Activated naive CD4-positive, alpha-beta T cell treated with anti-CD3 and anti-CD28 coated beads, Interleukin-2, amount 10 ng/mL, durations not matched to agents 7 days and 5 days (primary cell): ENCODE measurements at regions not wholly inside any gene's neighbourhood (a gene's known extent, or its start where the extent isn't known, plus 50 kb on each side); places are given as distances from the start of the nearest gene placed in this dataset.

Experiments used
- CTCF ChIA-PET: fragments of 350-600 bp; sonication (Branson Sonifier 250); formaldehyde crosslinking; loops from one replicate; lab custom pipeline; 2021; ENCODE audit warnings: antibody characterized with exemption; lab: Charles Lee
- DNase-seq: peaks from one replicate; pipeline ENCODE4 v3.0.0-alpha.2; 2020
- H3K27ac Mint-ChIP-seq: one replicate; pipeline ENCODE4 v1.8.0; 2021; ENCODE audit warnings: mild to moderate bottlenecking, moderate library complexity, mixed read lengths
- H3K27me3 Mint-ChIP-seq: one replicate; pipeline ENCODE4 v1.8.0; 2021; ENCODE audit warnings: mild to moderate bottlenecking, mixed read lengths
- H3K36me3 Mint-ChIP-seq: one replicate; pipeline ENCODE4 v1.8.0; 2021; ENCODE audit warnings: mixed read lengths
- H3K4me1 Mint-ChIP-seq: one replicate; pipeline ENCODE4 v1.8.0; 2021; ENCODE audit warnings: mixed read lengths
- H3K4me3 Mint-ChIP-seq: one replicate; pipeline ENCODE4 v1.8.0; 2021; ENCODE audit warnings: mild to moderate bottlenecking, moderate library complexity, mixed read lengths
- H3K9me3 Mint-ChIP-seq: one replicate; pipeline ENCODE4 v1.8.0; 2021; ENCODE audit warnings: mixed read lengths

GRCh38 chr14:83247924-83248639 is 1714.4 kb upstream of the SEL1L start:
- no peaks in the 10 kb centered on the region for H3K36me3 Mint-ChIP-seq
- no peak overlapping the region for H3K27ac Mint-ChIP-seq
- H3K4me1 Mint-ChIP-seq, result no peaks in the 10 kb centered on the region
- CTCF ChIA-PET, result no interaction called here
- no peak for DNase-seq
- H3K4me3 Mint-ChIP-seq, result no peak overlapping the region
- H3K9me3 Mint-ChIP-seq, result peaks cover 22% of the 10 kb centered on the region
- H3K27me3 Mint-ChIP-seq, result no peaks in the 10 kb centered on the region

- no peak for DNase-seq
- H3K27me3 Mint-ChIP-seq, result no peaks in the 10 kb centered on the region
- H3K4me1 Mint-ChIP-seq, result no peaks in the 10 kb centered on the region
- no peaks in the 10 kb centered on the region for H3K36me3 Mint-ChIP-seq
- CTCF ChIA-PET, result no interaction called here
- peaks cover 14% of the 10 kb centered on the region for H3K9me3 Mint-ChIP-seq
- H3K4me3 Mint-ChIP-seq, result no peak overlapping the region
- H3K27ac Mint-ChIP-seq, result no peak overlapping the region
Measured at GRCh38 chr14:83251402-83251801, 1717.7 kb upstream of the SEL1L start.

- Mint-ChIP-seq H3K9me3 (peaks cover 12% of the 10 kb centered on the region), H3K27me3 (no peaks in the 10 kb centered on the region), H3K4me1 (no peaks in the 10 kb centered on the region), H3K36me3 (no peaks in the 10 kb centered on the region), H3K27ac (no peak overlapping the region), H3K4me3 (no peak overlapping the region)
- DNase-seq, result no peak
- CTCF ChIA-PET, result no interaction called here
Measured at GRCh38 chr14:83253870-83254269, 1720.2 kb upstream of the SEL1L start.

GRCh38 chr14:83255015-83255726 is 1721.5 kb upstream of the SEL1L start:
- Mint-ChIP-seq H3K9me3 (peaks cover 11% of the 10 kb centered on the region), H3K4me1 (no peaks in the 10 kb centered on the region), H3K36me3 (no peaks in the 10 kb centered on the region), H3K4me3 (no peak overlapping the region), H3K27me3 (no peaks in the 10 kb centered on the region), H3K27ac (no peak overlapping the region)
- CTCF ChIA-PET, result no interaction called here
- DNase-seq, result no peak

GRCh38 chr14:83255727-83256090 is 1722.1 kb upstream of the SEL1L start:
- Mint-ChIP-seq H3K4me1 (no peaks in the 10 kb centered on the region), H3K27ac (no peak overlapping the region), H3K9me3 (peaks cover 12% of the 10 kb centered on the region), H3K27me3 (no peaks in the 10 kb centered on the region), H3K4me3 (no peak overlapping the region), H3K36me3 (no peaks in the 10 kb centered on the region)
- DNase-seq, result no peak
- CTCF ChIA-PET, result no interaction called here

- no peak overlapping the region for H3K27ac Mint-ChIP-seq
- no peaks in the 10 kb centered on the region for H3K36me3 Mint-ChIP-seq
- H3K4me3 Mint-ChIP-seq, result no peak overlapping the region
- CTCF ChIA-PET, result no interaction called here
- no peak for DNase-seq
- peaks cover 22% of the 10 kb centered on the region for H3K9me3 Mint-ChIP-seq
- H3K4me1 Mint-ChIP-seq, result no peaks in the 10 kb centered on the region
- H3K27me3 Mint-ChIP-seq, result no peaks in the 10 kb centered on the region
Measured at GRCh38 chr14:83257466-83258439, 1724.1 kb upstream of the SEL1L start.

GRCh38 chr14:83260751-83261150 is 1727.1 kb upstream of the SEL1L start:
- no peaks in the 10 kb centered on the region for H3K27me3 Mint-ChIP-seq
- no peak overlapping the region for H3K27ac Mint-ChIP-seq
- no peaks in the 10 kb centered on the region for H3K36me3 Mint-ChIP-seq
- H3K4me3 Mint-ChIP-seq, result no peak overlapping the region
- H3K9me3 Mint-ChIP-seq, result peaks cover 25% of the 10 kb centered on the region
- CTCF ChIA-PET, result no interaction called here
- no peaks in the 10 kb centered on the region for H3K4me1 Mint-ChIP-seq
- no peak for DNase-seq

- Mint-ChIP-seq H3K27ac (no peak overlapping the region), H3K9me3 (peaks cover 12% of the 10 kb centered on the region), H3K27me3 (no peaks in the 10 kb centered on the region), H3K36me3 (no peaks in the 10 kb centered on the region), H3K4me3 (no peak overlapping the region), H3K4me1 (no peaks in the 10 kb centered on the region)
- CTCF ChIA-PET, result no interaction called here
- no peak for DNase-seq
Measured at GRCh38 chr14:83269583-83269982, 1735.9 kb upstream of the SEL1L start.

- Mint-ChIP-seq H3K36me3 (no peaks in the 10 kb centered on the region), H3K4me1 (no peaks in the 10 kb centered on the region)
- DNase-seq, result no peak
Measured at GRCh38 chr14:83271663-83272062, 1738.0 kb upstream of the SEL1L start.

GRCh38 chr14:83280719-83281118 is 1747.1 kb upstream of the SEL1L start:
- Mint-ChIP-seq H3K27me3 (no peaks in the 10 kb centered on the region), H3K36me3 (no peaks in the 10 kb centered on the region), H3K4me1 (no peaks in the 10 kb centered on the region), H3K4me3 (no peak overlapping the region), H3K27ac (no peak overlapping the region), H3K9me3 (peaks cover 10% of the 10 kb centered on the region)
- CTCF ChIA-PET, result no interaction called here
- no peak for DNase-seq

More at GRCh38 chr14:83271663-83272062, 1738.0 kb upstream of the SEL1L start:
- Mint-ChIP-seq H3K27me3 (no peaks in the 10 kb centered on the region), H3K9me3 (peaks cover 7% of the 10 kb centered on the region), H3K27ac (no peak overlapping the region), H3K4me3 (no peak overlapping the region)
- CTCF ChIA-PET, result no interaction called here

GRCh38 chr14:83282706-83283105 is 1749.1 kb upstream of the SEL1L start:
- H3K9me3 Mint-ChIP-seq, result peaks cover 5% of the 10 kb centered on the region
- CTCF ChIA-PET, result no interaction called here
- no peak overlapping the region for H3K27ac Mint-ChIP-seq
- no peaks in the 10 kb centered on the region for H3K36me3 Mint-ChIP-seq
- no peak for DNase-seq
- no peaks in the 10 kb centered on the region for H3K4me1 Mint-ChIP-seq
- H3K27me3 Mint-ChIP-seq, result no peaks in the 10 kb centered on the region
- no peak overlapping the region for H3K4me3 Mint-ChIP-seq

- Mint-ChIP-seq H3K9me3 (peaks cover 7% of the 10 kb centered on the region), H3K4me1 (no peaks in the 10 kb centered on the region), H3K4me3 (no peak overlapping the region), H3K27me3 (no peaks in the 10 kb centered on the region), H3K36me3 (no peaks in the 10 kb centered on the region), H3K27ac (no peak overlapping the region)
- no peak for DNase-seq
- CTCF ChIA-PET, result no interaction called here
Measured at GRCh38 chr14:83287300-83287699, 1753.6 kb upstream of the SEL1L start.

GRCh38 chr14:83289390-83289789 is 1755.7 kb upstream of the SEL1L start:
- H3K36me3 Mint-ChIP-seq, result no peaks in the 10 kb centered on the region
- CTCF ChIA-PET, result no interaction called here
- H3K27me3 Mint-ChIP-seq, result no peaks in the 10 kb centered on the region
- H3K27ac Mint-ChIP-seq, result no peak overlapping the region
- peaks cover 7% of the 10 kb centered on the region for H3K9me3 Mint-ChIP-seq
- H3K4me1 Mint-ChIP-seq, result no peaks in the 10 kb centered on the region
- no peak for DNase-seq
- H3K4me3 Mint-ChIP-seq, result no peak overlapping the region

GRCh38 chr14:83289896-83290295 is 1756.2 kb upstream of the SEL1L start:
- no peaks in the 10 kb centered on the region for H3K4me1 Mint-ChIP-seq
- no peaks in the 10 kb centered on the region for H3K27me3 Mint-ChIP-seq
- CTCF ChIA-PET, result no interaction called here
- DNase-seq, result no peak
- peaks cover 7% of the 10 kb centered on the region for H3K9me3 Mint-ChIP-seq
- no peaks in the 10 kb centered on the region for H3K36me3 Mint-ChIP-seq
- no peak overlapping the region for H3K4me3 Mint-ChIP-seq
- H3K27ac Mint-ChIP-seq, result no peak overlapping the region
